HepG2 (cell line): ENCODE measurements at regions not wholly inside any gene's neighbourhood (a gene's known extent, or its start where the extent isn't known, plus 50 kb on each side); places are given as distances from the start of the nearest gene placed in this dataset.

Experiments
- ATAC-seq: fragments of 200-7000 bp; cut with Tn5 transposase; 3 replicates; pipeline ENCODE4 v1.9.1; 2020; ENCODE audit warnings: mild to moderate bottlenecking, moderate library complexity
- BruUV-seq: library from RNA; stranded (reverse); fragments of 400-500 nt; replicated peaks from 2 replicates; lab custom pipeline; 2021; lab: Mats Ljungman, UMichigan
- CTCF ChIA-PET: fragments of 300-600 bp; formaldehyde crosslinking; extraction: SDS; loops from one replicate; lab custom pipeline; 2021; ENCODE audit warnings: low total read pairs, inconsistent platforms, low intra/inter-chr PET ratio; lab: Yijun Ruan, JAX
- POLR2A ChIA-PET: fragments of 350-600 bp; sonication (Branson Sonifier 250); formaldehyde crosslinking; loops from one replicate; lab custom pipeline; 2020; ENCODE audit warnings: antibody characterized with exemption, inconsistent platforms; lab: Yijun Ruan, JAX
- DNase-seq: peaks from one replicate; pipeline ENCODE4 v3.0.0-alpha.2; 2015; ENCODE audit warnings: low spot score
- FAIRE-seq: peaks from 3 replicates; lab custom pipeline; 2011; peaks lifted over from hg19 to GRCh38; lab: Jason Lieb, UNC
- H2AFZ ChIP-seq: one replicate; pipeline ENCODE4 v1.6.1; 2011; ENCODE audit warnings: low read length, inconsistent platforms
- H3K27ac ChIP-seq: fragments of 300-600 bp; 3 replicates; pipeline ENCODE4 v1.8.0; 2011; ENCODE audit warnings: mixed run types, mild to moderate bottlenecking, mixed read lengths, low read length, inconsistent platforms; ENCODE audit not compliant: insufficient read depth; ENCODE audit errors: extremely low read length
- H3K27me3 ChIP-seq, 2 experiments: fragments of 200-600 bp in 1 of 2; 2 replicates in 1 of 2; 3 replicates in 1 of 2; pipeline versions ENCODE4 v1.6.0 to v1.8.0; 2011; ENCODE audit warnings: low read length in 2 of 2, mild to moderate bottlenecking in 2 of 2, moderate library complexity in 2 of 2, inconsistent platforms in 1 of 2; ENCODE audit not compliant: insufficient read depth in 2 of 2, control insufficient read depth in 1 of 2
- H3K36me3 ChIP-seq, 2 experiments: fragments of 200-600 bp in 1 of 2; replicated peaks in 1 of 2; 2 replicates in 1 of 2; 3 replicates in 1 of 2; pipeline versions ENCODE4 v1.5.1 to v1.8.0; 2011; ENCODE audit warnings: low read length in 2 of 2, inconsistent platforms in 1 of 2; ENCODE audit not compliant: insufficient read depth in 2 of 2, control insufficient read depth in 1 of 2
- H3K4me1 ChIP-seq: 2 replicates; pipeline ENCODE4 v1.5.1; 2012; ENCODE audit warnings: low read length, inconsistent platforms; ENCODE audit not compliant: insufficient read depth
- H3K4me2 ChIP-seq: 2 replicates; pipeline ENCODE4 v1.6.0; 2011; ENCODE audit warnings: low read depth, low read length, inconsistent platforms
- H3K4me3 ChIP-seq, 3 experiments: fragments of 200-600 bp in 1 of 3; sonication (generic), shearing (Covaris generic) in 1 of 3; replicated peaks in 1 of 3; 2 replicates each; pipeline ENCODE4 v1.5.1; 2011 to 2016; ENCODE audit warnings: low read length in 3 of 3, inconsistent platforms in 2 of 3, low read depth in 2 of 3, mild to moderate bottlenecking in 2 of 3, control low read depth in 1 of 3, mixed read lengths in 1 of 3; ENCODE audit not compliant: insufficient read depth in 1 of 3
- H3K79me2 ChIP-seq: one replicate; pipeline ENCODE4 v1.6.1; 2011; ENCODE audit warnings: low read length, inconsistent platforms; ENCODE audit not compliant: insufficient read depth
- H3K9ac ChIP-seq: 2 replicates; pipeline ENCODE4 v1.6.0; 2011; ENCODE audit warnings: mild to moderate bottlenecking, low read depth, low read length, inconsistent platforms; ENCODE audit not compliant: insufficient read depth
- H3K9me3 ChIP-seq: 2 replicates; pipeline ENCODE4 v1.5.1; 2012; ENCODE audit warnings: mild to moderate bottlenecking, low read length
- H4K20me1 ChIP-seq: 2 replicates; pipeline ENCODE4 v1.6.0; 2011; ENCODE audit warnings: inconsistent platforms, mild to moderate bottlenecking, low read length, moderate library complexity; ENCODE audit not compliant: insufficient read depth
- AGO2 ChIP-seq: fragments of 200-400 bp; formaldehyde crosslinking; optimal IDR thresholded peaks from 2 replicates; pipeline ENCODE3; 2017; ENCODE audit warnings: mild to moderate bottlenecking, low read depth, low read length, moderate library complexity
- ZNF460 ChIP-seq: sonication (generic); formaldehyde crosslinking; IDR thresholded peaks from 2 replicates; pipeline ENCODE4 v1.5.1; 2020; ENCODE audit warnings: missing genetic modification reagents, mild to moderate bottlenecking, borderline replicate concordance
- ZUFSP ChIP-seq: sonication (generic); formaldehyde crosslinking; IDR thresholded peaks from 2 replicates; pipeline ENCODE4 v1.9.0; 2021; ENCODE audit warnings: missing genetic modification reagents, mild to moderate bottlenecking, borderline replicate concordance
- WGBS: methylation state at CpG from one replicate; pipeline ENCODE4 v1.1.6; 2017; ENCODE audit warnings: low lambda C conversion rate; 5-methylcytosine and 5-hydroxymethylcytosine counted together
- in situ Hi-C: cut with HindIII; loops from 2 replicates; pipeline ENCODE4 v1.10.0; 2017; ENCODE audit warnings: low pct_unique_long_range_greater_than_20kb; ENCODE audit not compliant: extremely low pct_ligation_motif_present
- intact Hi-C: fragments of 100-400 bp; cut with micrococcal nuclease; formaldehyde crosslinking; loops from one replicate; pipeline ENCODE4 v1.10.0; 2022; ENCODE audit not compliant: unreplicated experiment
- TF ChIP-seq, protein P1 (sequence below): sonication (generic); formaldehyde crosslinking; IDR thresholded peaks from 2 replicates; pipeline ENCODE4 v1.4.0; 2020; ENCODE audit warnings: missing genetic modification reagents, borderline replicate concordance

- TF ChIP-seq, protein P1, sequence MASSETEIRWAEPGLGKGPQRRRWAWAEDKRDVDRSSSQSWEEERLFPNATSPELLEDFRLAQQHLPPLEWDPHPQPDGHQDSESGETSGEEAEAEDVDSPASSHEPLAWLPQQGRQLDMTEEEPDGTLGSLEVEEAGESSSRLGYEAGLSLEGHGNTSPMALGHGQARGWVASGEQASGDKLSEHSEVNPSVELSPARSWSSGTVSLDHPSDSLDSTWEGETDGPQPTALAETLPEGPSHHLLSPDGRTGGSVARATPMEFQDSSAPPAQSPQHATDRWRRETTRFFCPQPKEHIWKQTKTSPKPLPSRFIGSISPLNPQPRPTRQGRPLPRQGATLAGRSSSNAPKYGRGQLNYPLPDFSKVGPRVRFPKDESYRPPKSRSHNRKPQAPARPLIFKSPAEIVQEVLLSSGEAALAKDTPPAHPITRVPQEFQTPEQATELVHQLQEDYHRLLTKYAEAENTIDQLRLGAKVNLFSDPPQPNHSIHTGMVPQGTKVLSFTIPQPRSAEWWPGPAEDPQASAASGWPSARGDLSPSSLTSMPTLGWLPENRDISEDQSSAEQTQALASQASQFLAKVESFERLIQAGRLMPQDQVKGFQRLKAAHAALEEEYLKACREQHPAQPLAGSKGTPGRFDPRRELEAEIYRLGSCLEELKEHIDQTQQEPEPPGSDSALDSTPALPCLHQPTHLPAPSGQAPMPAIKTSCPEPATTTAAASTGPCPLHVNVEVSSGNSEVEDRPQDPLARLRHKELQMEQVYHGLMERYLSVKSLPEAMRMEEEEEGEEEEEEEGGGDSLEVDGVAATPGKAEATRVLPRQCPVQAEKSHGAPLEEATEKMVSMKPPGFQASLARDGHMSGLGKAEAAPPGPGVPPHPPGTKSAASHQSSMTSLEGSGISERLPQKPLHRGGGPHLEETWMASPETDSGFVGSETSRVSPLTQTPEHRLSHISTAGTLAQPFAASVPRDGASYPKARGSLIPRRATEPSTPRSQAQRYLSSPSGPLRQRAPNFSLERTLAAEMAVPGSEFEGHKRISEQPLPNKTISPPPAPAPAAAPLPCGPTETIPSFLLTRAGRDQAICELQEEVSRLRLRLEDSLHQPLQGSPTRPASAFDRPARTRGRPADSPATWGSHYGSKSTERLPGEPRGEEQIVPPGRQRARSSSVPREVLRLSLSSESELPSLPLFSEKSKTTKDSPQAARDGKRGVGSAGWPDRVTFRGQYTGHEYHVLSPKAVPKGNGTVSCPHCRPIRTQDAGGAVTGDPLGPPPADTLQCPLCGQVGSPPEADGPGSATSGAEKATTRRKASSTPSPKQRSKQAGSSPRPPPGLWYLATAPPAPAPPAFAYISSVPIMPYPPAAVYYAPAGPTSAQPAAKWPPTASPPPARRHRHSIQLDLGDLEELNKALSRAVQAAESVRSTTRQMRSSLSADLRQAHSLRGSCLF (CRISPR knock-in tag): no peak
- no peak for TF ChIP-seq ZNF460 (CRISPR knock-in tag)
Measured at GRCh38 chr2:41735476-41735875, 312.3 kb upstream of the PKDCC start (continued).

GRCh38 chr2:41736105-41736567 lies 311.7 kb upstream of the PKDCC start:
- intact Hi-C loops: no loop called here
- no peak for FAIRE-seq
- WGBS: 6% methylated on average over 5 of the region's 5 CpGs
- ChIA-PET POLR2A (no interaction called here), CTCF (no interaction called here)
- no peak overlapping the region for H3K27ac ChIP-seq
- no peak for TF ChIP-seq AGO2
- no peak for TF ChIP-seq ZUFSP (CRISPR knock-in tag)
- ATAC-seq: no peak
- H3K9ac ChIP-seq: no peak overlapping the region
- H3K4me2 ChIP-seq: no peak overlapping the region
- in situ Hi-C loops: no loop called here
- H3K9me3 ChIP-seq: no peaks in the 10 kb centered on the region
- H2AFZ ChIP-seq: no peak overlapping the region
- DNase-seq: no peak
- BruUV-seq: no TSS peak
- H3K79me2 ChIP-seq: no peaks in the 10 kb centered on the region
- no peaks in the 10 kb centered on the region for H3K36me3 ChIP-seq
- no peak overlapping the region for H3K4me3 ChIP-seq
- H4K20me1 ChIP-seq: no peaks in the 10 kb centered on the region
- H3K27me3 ChIP-seq: 0 out of 5 replicates have a peak, but pooled peaks cover 0 to 6% of the 10 kb centered on the region in 2 experiments
- no peaks in the 10 kb centered on the region for H3K4me1 ChIP-seq
